Endothelial cell of umbilical vein (primary cell): ENCODE measurements at regions not wholly inside any gene's neighbourhood (a gene's known extent, or its start where the extent isn't known, plus 50 kb on each side); places are given as distances from the start of the nearest gene placed in this dataset.

Experiments used
- BruUV-seq: library from RNA; stranded (reverse); fragments of 400-500 nt; replicated peaks from 2 replicates; lab custom pipeline; 2021; lab: Mats Ljungman, UMichigan
- CTCF ChIA-PET: fragments of 300-600, 350-600 bp; sonication (Branson Sonifier 250); formaldehyde crosslinking; loops from one replicate; lab custom pipeline; 2021; ENCODE audit warnings: antibody characterized with exemption, inconsistent platforms; lab: Charles Lee
- POLR2A ChIA-PET: fragments of 300-600, 350-600 bp; sonication (Branson Sonifier 250); formaldehyde crosslinking; loops from one replicate; lab custom pipeline; 2021; ENCODE audit warnings: antibody characterized with exemption, inconsistent platforms; lab: Charles Lee
- DNase-seq: peaks from one replicate; pipeline ENCODE4 v3.0.0-alpha.2; 2011; ENCODE audit warnings: low read depth, low spot score
- FAIRE-seq: peaks from 2 replicates; lab custom pipeline; 2011; peaks lifted over from hg19 to GRCh38; lab: Jason Lieb, UNC
- H2AFZ ChIP-seq: 2 replicates; pipeline ENCODE4 v1.6.0; 2012; ENCODE audit warnings: low read depth, low read length, control low read depth, inconsistent platforms
- H3K27ac ChIP-seq: 2 replicates; pipeline ENCODE4 v1.5.1; 2011; ENCODE audit warnings: low read depth, mild to moderate bottlenecking, control low read depth, low read length, moderate library complexity; ENCODE audit not compliant: insufficient read depth
- H3K27me3 ChIP-seq, 2 experiments: 2 replicates each; pipeline versions ENCODE4 v1.6.0 to v1.6.1; 2011; ENCODE audit warnings: low read length in 2 of 2, mixed read lengths in 1 of 2; ENCODE audit not compliant: control insufficient read depth in 2 of 2, insufficient read depth in 2 of 2
- H3K36me3 ChIP-seq, 2 experiments: 2 replicates in 1 of 2; 3 replicates in 1 of 2; pipeline ENCODE4 v1.5.1; 2011; ENCODE audit warnings: low read length in 2 of 2, mild to moderate bottlenecking in 1 of 2, moderate library complexity in 1 of 2; ENCODE audit not compliant: control insufficient read depth in 2 of 2, insufficient read depth in 2 of 2; ENCODE audit errors: extremely low read depth in 1 of 2
- H3K4me1 ChIP-seq: 3 replicates; pipeline ENCODE4 v1.5.1; 2011; ENCODE audit warnings: mild to moderate bottlenecking, low read length; ENCODE audit not compliant: control insufficient read depth, insufficient read depth; ENCODE audit errors: extremely low read depth
- H3K4me2 ChIP-seq: 2 replicates; pipeline ENCODE4 v1.6.1; 2011; ENCODE audit warnings: low read length, control low read depth, mixed read lengths; ENCODE audit not compliant: insufficient read depth
- H3K4me3 ChIP-seq, 3 experiments: fragments of 200-600 bp in 1 of 3; sonication (generic), shearing (Covaris generic) in 1 of 3; replicated peaks in 1 of 3; 2 replicates each; pipeline ENCODE4 v1.5.1; 2011 to 2016; ENCODE audit warnings: control low read depth in 3 of 3, low read length in 3 of 3, mild to moderate bottlenecking in 2 of 3, inconsistent platforms in 1 of 3, low read depth in 1 of 3, moderate library complexity in 1 of 3; ENCODE audit not compliant: insufficient read depth in 1 of 3
- H3K79me2 ChIP-seq: 2 replicates; pipeline ENCODE4 v1.6.0; 2012; ENCODE audit warnings: low read length, inconsistent platforms; ENCODE audit not compliant: control insufficient read depth, insufficient read depth
- H3K9ac ChIP-seq: replicated peaks from 2 replicates; pipeline ENCODE3; 2011; ENCODE audit warnings: low read length, control low read depth; ENCODE audit not compliant: insufficient read depth; ENCODE audit errors: extremely low read depth
- H3K9me1 ChIP-seq: replicated peaks from 3 replicates; pipeline ENCODE4 v1.6.0; 2011; ENCODE audit warnings: mild to moderate bottlenecking, low read length; ENCODE audit not compliant: control insufficient read depth, insufficient read depth; ENCODE audit errors: extremely low read depth
- H3K9me3 ChIP-seq: replicated peaks from 2 replicates; pipeline ENCODE4 v1.5.1; 2012; ENCODE audit warnings: low read length, inconsistent platforms; ENCODE audit not compliant: control insufficient read depth, insufficient read depth
- H4K20me1 ChIP-seq: replicated peaks from 2 replicates; pipeline ENCODE3; 2011; ENCODE audit warnings: mild to moderate bottlenecking, low read length; ENCODE audit not compliant: control insufficient read depth, insufficient read depth; ENCODE audit errors: extremely low read depth
- EZH2 ChIP-seq: IDR thresholded peaks from 2 replicates; pipeline ENCODE4 v1.6.1; 2012; ENCODE audit warnings: borderline replicate concordance, low read depth, mild to moderate bottlenecking, moderate library complexity, low read length, inconsistent platforms; ENCODE audit not compliant: severe bottlenecking
- FOS ChIP-seq: IDR thresholded peaks from 2 replicates; pipeline ENCODE4 v1.6.1; 2011; ENCODE audit warnings: mild to moderate bottlenecking, low read length, moderate library complexity, borderline replicate concordance; ENCODE audit not compliant: insufficient read depth
- GATA2 ChIP-seq: IDR thresholded peaks from 2 replicates; pipeline ENCODE4 v1.7.0; 2011; ENCODE audit warnings: low read depth, mild to moderate bottlenecking, moderate library complexity, mixed read lengths, low read length; ENCODE audit not compliant: insufficient read length, insufficient read depth
- JUN ChIP-seq: IDR thresholded peaks from 2 replicates; pipeline ENCODE4 v1.6.1; 2011; ENCODE audit warnings: borderline replicate concordance, low read depth; ENCODE audit not compliant: insufficient read length, insufficient read depth
- MYC ChIP-seq: IDR thresholded peaks from one replicate; pipeline ENCODE4 v1.6.1; 2011; ENCODE audit warnings: mild to moderate bottlenecking, low read depth, low read length
- POLR2A ChIP-seq: IDR thresholded peaks from 2 replicates; pipeline ENCODE4 v1.6.1; 2012; ENCODE audit warnings: low read depth, mild to moderate bottlenecking, control low read depth, low read length
- POLR2AphosphoS5 ChIP-seq: IDR thresholded peaks from 2 replicates; pipeline ENCODE4 v1.6.1; 2012; ENCODE audit warnings: low read depth, mild to moderate bottlenecking, control low read depth, low read length, moderate library complexity; ENCODE audit not compliant: insufficient read depth
- dilution Hi-C: fragments of 300-500 bp; cut with MboI; formaldehyde crosslinking; loops from one replicate; pipeline ENCODE4 v1.15.0; 2019; ENCODE audit warnings: low sequenced_read_pairs; ENCODE audit not compliant: extremely low pct_ligation_motif_present
- intact Hi-C: fragments of 100-400 bp; cut with micrococcal nuclease; formaldehyde crosslinking; loops from one replicate; pipeline ENCODE4 v1.10.0; 2022
- TF ChIP-seq, protein P1 (sequence below), 2 donors: IDR thresholded peaks; 1 replicate in 1 of 2; 2 replicates in 1 of 2; pipeline ENCODE4 v1.5.1; 2011; ENCODE audit warnings: low read length in 2 of 2, mild to moderate bottlenecking in 2 of 2, moderate library complexity in 2 of 2, control low read depth in 1 of 2, inconsistent platforms in 1 of 2, low read depth in 1 of 2; ENCODE audit not compliant: insufficient read depth in 1 of 2; ENCODE audit errors: extremely low read depth in 1 of 2
- TF ChIP-seq, protein P2 (sequence below): IDR thresholded peaks from 2 replicates; pipeline ENCODE4 v1.6.1; 2011; ENCODE audit not compliant: insufficient read depth, insufficient read length

DNA sequence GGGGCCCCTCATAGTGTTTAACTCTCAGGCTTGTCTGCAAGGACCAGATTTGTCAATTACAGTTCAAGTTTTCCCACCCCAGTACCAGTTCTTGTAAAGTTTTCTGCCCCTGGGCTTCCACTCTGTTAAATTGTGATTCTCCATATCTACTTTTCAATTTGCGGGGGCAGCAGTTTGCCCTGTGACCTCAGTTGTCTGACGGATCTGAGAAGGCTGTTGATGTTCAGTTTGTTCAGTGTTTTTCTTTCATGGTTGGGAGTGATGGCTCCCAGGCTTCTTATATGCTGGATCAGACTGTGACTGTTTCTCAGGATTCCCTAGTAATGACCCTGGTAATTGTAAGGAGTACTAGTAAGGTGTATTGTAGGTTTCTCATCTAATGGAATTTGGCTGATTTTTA is 101.0 kb upstream of the GGTLC1 start:
- intact Hi-C loops (no loop called here), dilution Hi-C loops (no loop called here)
- Histone ChIP-seq H3K9me3 (no peaks in the 10 kb centered on the region), H3K4me2 (no peak overlapping the region), H3K36me3 (no peaks in the 10 kb centered on the region), H3K27me3 (peaks cover 0 to 4% of the 10 kb centered on the region in 2 experiments), H4K20me1 (no peaks in the 10 kb centered on the region), H3K4me3 (no peak overlapping the region), H3K79me2 (no peaks in the 10 kb centered on the region), H3K9ac (no peak overlapping the region), H3K27ac (no peak overlapping the region), H3K4me1 (no peaks in the 10 kb centered on the region), H2AFZ (no peak overlapping the region), H3K9me1 (no peaks in the 10 kb centered on the region)
- no TSS peak for BruUV-seq
- DNase-seq = no peak
- POLR2A ChIA-PET = no interaction called here
- CTCF ChIA-PET = no interaction called here
- TF ChIP-seq EZH2 (no peak), POLR2AphosphoS5 (no peak), POLR2A (no peak), FOS (no peak), JUN (no peak), GATA2 (no peak), MYC (no peak)
- TF ChIP-seq, protein P1, sequence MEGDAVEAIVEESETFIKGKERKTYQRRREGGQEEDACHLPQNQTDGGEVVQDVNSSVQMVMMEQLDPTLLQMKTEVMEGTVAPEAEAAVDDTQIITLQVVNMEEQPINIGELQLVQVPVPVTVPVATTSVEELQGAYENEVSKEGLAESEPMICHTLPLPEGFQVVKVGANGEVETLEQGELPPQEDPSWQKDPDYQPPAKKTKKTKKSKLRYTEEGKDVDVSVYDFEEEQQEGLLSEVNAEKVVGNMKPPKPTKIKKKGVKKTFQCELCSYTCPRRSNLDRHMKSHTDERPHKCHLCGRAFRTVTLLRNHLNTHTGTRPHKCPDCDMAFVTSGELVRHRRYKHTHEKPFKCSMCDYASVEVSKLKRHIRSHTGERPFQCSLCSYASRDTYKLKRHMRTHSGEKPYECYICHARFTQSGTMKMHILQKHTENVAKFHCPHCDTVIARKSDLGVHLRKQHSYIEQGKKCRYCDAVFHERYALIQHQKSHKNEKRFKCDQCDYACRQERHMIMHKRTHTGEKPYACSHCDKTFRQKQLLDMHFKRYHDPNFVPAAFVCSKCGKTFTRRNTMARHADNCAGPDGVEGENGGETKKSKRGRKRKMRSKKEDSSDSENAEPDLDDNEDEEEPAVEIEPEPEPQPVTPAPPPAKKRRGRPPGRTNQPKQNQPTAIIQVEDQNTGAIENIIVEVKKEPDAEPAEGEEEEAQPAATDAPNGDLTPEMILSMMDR (IDR thresholded peaks at IDR 0.05; ENCODE audit: extremely low read depth in 1 of 2, insufficient read depth in 1 of 2, low read depth in 1 of 2, low read length in 2 of 2) = no peak
- TF ChIP-seq, protein P2, sequence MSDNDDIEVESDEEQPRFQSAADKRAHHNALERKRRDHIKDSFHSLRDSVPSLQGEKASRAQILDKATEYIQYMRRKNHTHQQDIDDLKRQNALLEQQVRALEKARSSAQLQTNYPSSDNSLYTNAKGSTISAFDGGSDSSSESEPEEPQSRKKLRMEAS = no peak
- FAIRE-seq = no peak
